ENCODE measurements at regions not wholly inside any gene's neighbourhood (a gene's known extent, or its start where the extent isn't known, plus 50 kb on each side); places are given as distances from the start of the nearest gene placed in this dataset.

- H3K27ac Mint-ChIP-seq (ENCODE audit: unreplicated experiment), result no peak overlapping the region
- H3K36me3 Mint-ChIP-seq (ENCODE audit: insufficient read depth, unreplicated experiment), result no peaks in the 10 kb centered on the region
- DNase-seq, result no peak
- Histone ChIP-seq H3K9me3 (no peaks in the 10 kb centered on the region), H3K36me3 (ENCODE audit: control insufficient read depth, insufficient read depth, low read length) (no peaks in the 10 kb centered on the region), H3K4me1 (no peaks in the 10 kb centered on the region), H3K4me3 (ENCODE audit: low read depth, low read length) (no peak overlapping the region), H3K27me3 (replicated peaks; ENCODE audit: control insufficient read depth, insufficient read depth, low read length) (no peaks in the 10 kb centered on the region)
- no peaks in the 10 kb centered on the region for H3K4me1 Mint-ChIP-seq (ENCODE audit: low read depth, unreplicated experiment)
- intact Hi-C loops (cut with micrococcal nuclease; ENCODE audit: unreplicated experiment), result no loop called here
- ChIA-PET CTCF (no interaction called here), POLR2A (no interaction called here)
- TF ChIP-seq CTCF (IDR thresholded peaks at IDR 0.05; ENCODE audit: insufficient read depth in 1 of 2, low read depth in 1 of 2, low read length in 1 of 2, severe bottlenecking in 1 of 2, unreplicated experiment in 1 of 2), result no peak
- no peak overlapping the region for H3K4me3 Mint-ChIP-seq (ENCODE audit: unreplicated experiment)
- no TSS peak for BruUV-seq (replicated peaks)
- H3K9me3 Mint-ChIP-seq (ENCODE audit: unreplicated experiment), result peaks cover 15% of the 10 kb centered on the region
- H3K27me3 Mint-ChIP-seq (ENCODE audit: insufficient read depth, unreplicated experiment), result peaks cover 12% of the 10 kb centered on the region
Observed at GRCh38 chr18:56076723-56077122, 488.7 kb upstream of the TCF4 start.

GRCh38 chr18:56068701-56069100 is 480.7 kb upstream of the TCF4 start:
- no peaks in the 10 kb centered on the region for H3K36me3 Mint-ChIP-seq (ENCODE audit: insufficient read depth, unreplicated experiment)
- H3K4me1 Mint-ChIP-seq (ENCODE audit: low read depth, unreplicated experiment), result no peaks in the 10 kb centered on the region
- Histone ChIP-seq H3K27me3 (replicated peaks; ENCODE audit: control insufficient read depth, insufficient read depth, low read length) (no peaks in the 10 kb centered on the region), H3K36me3 (ENCODE audit: control insufficient read depth, insufficient read depth, low read length) (no peaks in the 10 kb centered on the region), H3K4me1 (no peaks in the 10 kb centered on the region), H3K9me3 (no peaks in the 10 kb centered on the region), H3K4me3 (ENCODE audit: low read depth, low read length) (no peak overlapping the region)
- no TSS peak for BruUV-seq (replicated peaks)
- no peak overlapping the region for H3K4me3 Mint-ChIP-seq (ENCODE audit: unreplicated experiment)
- POLR2A ChIA-PET, result no interaction called here
- H3K27ac Mint-ChIP-seq (ENCODE audit: unreplicated experiment), result no peak overlapping the region
- H3K9me3 Mint-ChIP-seq (ENCODE audit: unreplicated experiment), result no peaks in the 10 kb centered on the region
- CTCF ChIA-PET, result no interaction called here
- intact Hi-C loops (cut with micrococcal nuclease; ENCODE audit: unreplicated experiment), result no loop called here
- peaks cover 7% of the 10 kb centered on the region for H3K27me3 Mint-ChIP-seq (ENCODE audit: insufficient read depth, unreplicated experiment)
- no peak for TF ChIP-seq CTCF (IDR thresholded peaks at IDR 0.05; ENCODE audit: insufficient read depth in 1 of 2, low read depth in 1 of 2, low read length in 1 of 2, severe bottlenecking in 1 of 2, unreplicated experiment in 1 of 2)
- no peak for DNase-seq

GRCh38 chr18:56067969-56068671 is 480.1 kb upstream of the TCF4 start:
- H3K36me3 Mint-ChIP-seq (ENCODE audit: insufficient read depth, unreplicated experiment), result no peaks in the 10 kb centered on the region
- TF ChIP-seq CTCF (IDR thresholded peaks at IDR 0.05; ENCODE audit: insufficient read depth in 1 of 2, low read depth in 1 of 2, low read length in 1 of 2, severe bottlenecking in 1 of 2, unreplicated experiment in 1 of 2), result no peak
- H3K27me3 Mint-ChIP-seq (ENCODE audit: insufficient read depth, unreplicated experiment), result peaks cover 7% of the 10 kb centered on the region
- H3K4me3 Mint-ChIP-seq (ENCODE audit: unreplicated experiment), result no peak overlapping the region
- H3K4me1 Mint-ChIP-seq (ENCODE audit: low read depth, unreplicated experiment), result no peaks in the 10 kb centered on the region
- no peaks in the 10 kb centered on the region for H3K27me3 ChIP-seq (replicated peaks; ENCODE audit: control insufficient read depth, insufficient read depth, low read length)
- no peaks in the 10 kb centered on the region for H3K36me3 ChIP-seq (ENCODE audit: control insufficient read depth, insufficient read depth, low read length)
- intact Hi-C loops (cut with micrococcal nuclease; ENCODE audit: unreplicated experiment), result no loop called here
- CTCF ChIA-PET, result no interaction called here
- BruUV-seq (replicated peaks), result no TSS peak
- H3K9me3 Mint-ChIP-seq (ENCODE audit: unreplicated experiment), result no peaks in the 10 kb centered on the region
- no peaks in the 10 kb centered on the region for H3K4me1 ChIP-seq
- no peak overlapping the region for H3K27ac Mint-ChIP-seq (ENCODE audit: unreplicated experiment)
- POLR2A ChIA-PET, result no interaction called here
- H3K9me3 ChIP-seq, result no peaks in the 10 kb centered on the region
- no peak for DNase-seq
- H3K4me3 ChIP-seq (ENCODE audit: low read depth, low read length), result no peak overlapping the region

Measured in Caco-2 (cell line).